H1 (cell line): ENCODE measurements at regions not wholly inside any gene's neighbourhood (a gene's known extent, or its start where the extent isn't known, plus 50 kb on each side); places are given as distances from the start of the nearest gene placed in this dataset.

Experiments
- CTCF ChIA-PET: fragments of 300-600 bp; sonication (Branson Sonifier 250); formaldehyde crosslinking; loops from one replicate; lab custom pipeline; 2021; ENCODE audit not compliant: partially characterized antibody; lab: Charles Lee
- POLR2A ChIA-PET: fragments of 300-600 bp; sonication (Branson Sonifier 250); formaldehyde crosslinking; loops from one replicate; lab custom pipeline; 2021; ENCODE audit warnings: inconsistent platforms; ENCODE audit not compliant: partially characterized antibody; lab: Charles Lee
- DNase-seq, 2 experiments: peaks; one replicate each; pipeline versions ENCODE4 v3.0.0 to v3.0.0-alpha.2; 2010 to 2022; ENCODE audit warnings: low spot score in 2 of 2, low read depth in 1 of 2, mixed read lengths in 1 of 2
- FAIRE-seq: peaks from 2 replicates; lab custom pipeline; 2011; peaks lifted over from hg19 to GRCh38; lab: Jason Lieb, UNC
- H2AFZ ChIP-seq: 2 replicates; pipeline ENCODE4 v1.8.1; 2012; ENCODE audit warnings: low read length, inconsistent platforms
- H2AK5ac ChIP-seq: 2 replicates; pipeline ENCODE4 v1.6.1; 2013; ENCODE audit warnings: low read depth, low read length
- H2BK120ac ChIP-seq: replicated peaks from 2 replicates; pipeline ENCODE3; 2013; ENCODE audit warnings: low read depth, low read length, inconsistent platforms
- H2BK12ac ChIP-seq: 2 replicates; pipeline ENCODE4 v1.6.1; 2013; ENCODE audit warnings: low read depth, low read length
- H2BK15ac ChIP-seq: 2 replicates; pipeline ENCODE4 v1.6.1; 2013; ENCODE audit warnings: low read length
- H2BK20ac ChIP-seq: 2 replicates; pipeline ENCODE4 v1.6.1; 2013; ENCODE audit warnings: low read length
- H2BK5ac ChIP-seq: 2 replicates; pipeline ENCODE4 v1.6.1; 2013; ENCODE audit warnings: low read depth, low read length
- H3K14ac ChIP-seq: 2 replicates; pipeline ENCODE4 v1.6.1; 2013; ENCODE audit warnings: inconsistent platforms; ENCODE audit not compliant: insufficient read length
- H3K18ac ChIP-seq: 2 replicates; pipeline ENCODE4 v1.6.1; 2013; ENCODE audit warnings: low read length; ENCODE audit errors: extremely low read depth
- H3K23ac ChIP-seq: 2 replicates; pipeline ENCODE4 v1.6.1; 2013; ENCODE audit warnings: inconsistent platforms; ENCODE audit not compliant: insufficient read length
- H3K23me2 ChIP-seq: 2 replicates; pipeline ENCODE4 v1.6.1; 2013; ENCODE audit warnings: low read depth, low read length
- H3K27ac ChIP-seq: 2 replicates; pipeline ENCODE4 v1.6.1; 2011; ENCODE audit warnings: low read depth, low read length, inconsistent platforms
- H3K27me3 ChIP-seq, 4 experiments: replicated peaks in 1 of 4; 1 replicate in 1 of 4; 2 replicates in 3 of 4; pipeline versions ENCODE4 v1.6.1 to v1.8.1; 2011 to 2013; ENCODE audit warnings: low read length in 3 of 4, mild to moderate bottlenecking in 3 of 4, inconsistent platforms in 2 of 4, mixed read lengths in 2 of 4, moderate library complexity in 1 of 4; ENCODE audit not compliant: control insufficient read depth in 3 of 4, insufficient read depth in 3 of 4; ENCODE audit errors: extremely low read depth in 1 of 4
- H3K36me3 ChIP-seq, 4 experiments: 2 replicates each; pipeline versions ENCODE4 v1.6.1 to v1.8.1; 2011 to 2013; ENCODE audit warnings: mild to moderate bottlenecking in 4 of 4, low read length in 3 of 4, moderate library complexity in 2 of 4, control low read depth in 1 of 4, inconsistent platforms in 1 of 4; ENCODE audit not compliant: insufficient read depth in 4 of 4, control insufficient read depth in 2 of 4
- H3K4ac ChIP-seq: replicated peaks from 2 replicates; pipeline ENCODE3; 2013; ENCODE audit warnings: low read length, low read depth, mixed read lengths, inconsistent platforms; ENCODE audit not compliant: insufficient read length
- H3K4me1 ChIP-seq, 4 experiments: replicated peaks in 1 of 4; 1 replicate in 1 of 4; 2 replicates in 3 of 4; pipeline versions ENCODE4 v1.6.1 to v1.8.1; 2011 to 2013; ENCODE audit warnings: low read length in 3 of 4, inconsistent platforms in 2 of 4, mixed read lengths in 1 of 4; ENCODE audit not compliant: insufficient read depth in 4 of 4, control insufficient read depth in 3 of 4
- H3K4me2 ChIP-seq, 2 experiments: 2 replicates each; pipeline versions ENCODE4 v1.6.1 to v1.8.1; 2011 to 2013; ENCODE audit warnings: low read depth in 2 of 2, low read length in 2 of 2, control low read depth in 1 of 2, inconsistent platforms in 1 of 2, mild to moderate bottlenecking in 1 of 2; ENCODE audit not compliant: insufficient read depth in 1 of 2
- H3K4me3 ChIP-seq, 4 experiments: fragments of 200-600, 300-600 bp in 1 of 4; sonication (generic), shearing (Covaris generic), sonication (Bioruptor Twin) in 1 of 4; 2 replicates each; pipeline versions ENCODE4 v1.5.1 to v1.8.1; 2011 to 2016; ENCODE audit warnings: low read length in 4 of 4, low read depth in 3 of 4, control low read depth in 2 of 4, inconsistent platforms in 2 of 4, mild to moderate bottlenecking in 2 of 4, mixed read lengths in 1 of 4, moderate library complexity in 1 of 4; ENCODE audit not compliant: insufficient read depth in 2 of 4; ENCODE audit errors: extremely low read depth in 1 of 4
- H3K56ac ChIP-seq: replicated peaks from 2 replicates; pipeline ENCODE3; 2013; ENCODE audit warnings: low read depth, mild to moderate bottlenecking, mixed read lengths, low read length, inconsistent platforms; ENCODE audit not compliant: insufficient read length
- H3K79me1 ChIP-seq: 2 replicates; pipeline ENCODE4 v1.6.1; 2013; ENCODE audit warnings: low read depth, low read length, control low read depth
- H3K79me2 ChIP-seq, 2 experiments: 2 replicates each; pipeline versions ENCODE4 v1.6.1 to v1.8.1; 2012 to 2013; ENCODE audit warnings: low read length in 2 of 2, mild to moderate bottlenecking in 2 of 2, inconsistent platforms in 1 of 2; ENCODE audit not compliant: insufficient read depth in 2 of 2, control insufficient read depth in 1 of 2
- H3K9ac ChIP-seq, 4 experiments: replicated peaks in 1 of 4; 1 replicate in 1 of 4; 2 replicates in 3 of 4; pipeline versions ENCODE4 v1.6.1 to v1.8.1; 2011 to 2013; ENCODE audit warnings: low read depth in 3 of 4, low read length in 3 of 4, control low read depth in 2 of 4, mild to moderate bottlenecking in 2 of 4, moderate library complexity in 2 of 4, inconsistent platforms in 1 of 4; ENCODE audit errors: extremely low read depth in 1 of 4
- H3K9me3 ChIP-seq, 2 experiments: 2 replicates each; pipeline versions ENCODE4 v1.6.1 to v1.8.1; 2012 to 2013; ENCODE audit warnings: mild to moderate bottlenecking in 2 of 2, moderate library complexity in 2 of 2, control low read depth in 1 of 2, inconsistent platforms in 1 of 2, low read depth in 1 of 2, low read length in 1 of 2, mixed read lengths in 1 of 2; ENCODE audit not compliant: insufficient read depth in 2 of 2
- H4K20me1 ChIP-seq, 2 experiments: replicated peaks in 1 of 2; 2 replicates each; pipeline versions ENCODE3 to v1.8.1; 2011 to 2013; ENCODE audit warnings: inconsistent platforms in 2 of 2, low read length in 2 of 2, mild to moderate bottlenecking in 1 of 2; ENCODE audit not compliant: insufficient read depth in 2 of 2, control insufficient read depth in 1 of 2
- H4K5ac ChIP-seq: 2 replicates; pipeline ENCODE4 v1.6.1; 2013; ENCODE audit warnings: low read length, low read depth, mixed read lengths, inconsistent platforms; ENCODE audit not compliant: insufficient read length
- H4K8ac ChIP-seq: 2 replicates; pipeline ENCODE4 v1.8.0; 2013; ENCODE audit warnings: mild to moderate bottlenecking, moderate library complexity, low read length, inconsistent platforms; ENCODE audit not compliant: insufficient read depth; ENCODE audit errors: extremely low read depth
- H4K91ac ChIP-seq: replicated peaks from 2 replicates; pipeline ENCODE3; 2013; ENCODE audit warnings: low read length, mixed read lengths, inconsistent platforms; ENCODE audit not compliant: insufficient read length
- BCL11A ChIP-seq, 2 experiments: IDR thresholded peaks; one replicate each; pipeline ENCODE4 v1.6.1; 2011; ENCODE audit warnings: low read depth in 2 of 2, low read length in 2 of 2, mild to moderate bottlenecking in 2 of 2
- CBX5 ChIP-seq: fragments of 300-800, 300-1000 bp; sonication (generic); IDR thresholded peaks from 2 replicates; pipeline ENCODE4 v1.7.1; 2016; ENCODE audit warnings: antibody characterized with exemption, low read length, low read depth
- RNF2 ChIP-seq: fragments of 200-900, 300-1000 bp; sonication (generic); IDR thresholded peaks from 2 replicates; pipeline ENCODE4 v1.7.1; 2016; ENCODE audit warnings: borderline replicate concordance, low read depth, mild to moderate bottlenecking, antibody characterized with exemption, low read length; ENCODE audit not compliant: poor library complexity, severe bottlenecking; ENCODE audit errors: missing control alignments
- SP4 ChIP-seq: IDR thresholded peaks from 2 replicates; pipeline ENCODE4 v1.6.1; 2012; ENCODE audit warnings: low read length, inconsistent platforms
- YY1 ChIP-seq: IDR thresholded peaks from 2 replicates; pipeline ENCODE4 v1.6.1; 2011; ENCODE audit warnings: low read depth, mild to moderate bottlenecking, low read length
- WGBS, 2 experiments: shearing (Covaris generic) in 1 of 2; methylation state at CpG; one replicate each; pipeline versions ENCODE4 v1.1.6 to v1.1.7; 2013 to 2015; ENCODE audit warnings: low lambda C conversion rate in 2 of 2, mixed read lengths in 2 of 2, inconsistent platforms in 1 of 2, low coverage in 1 of 2, missing lambda C conversion rate in 1 of 2; ENCODE audit not compliant: insufficient replicate concordance in 2 of 2, insufficient coverage in 1 of 2, insufficient read length in 1 of 2; ENCODE audit errors: extremely low coverage in 1 of 2, missing lambda C conversion rate in 1 of 2; 5-methylcytosine and 5-hydroxymethylcytosine counted together

DNA sequence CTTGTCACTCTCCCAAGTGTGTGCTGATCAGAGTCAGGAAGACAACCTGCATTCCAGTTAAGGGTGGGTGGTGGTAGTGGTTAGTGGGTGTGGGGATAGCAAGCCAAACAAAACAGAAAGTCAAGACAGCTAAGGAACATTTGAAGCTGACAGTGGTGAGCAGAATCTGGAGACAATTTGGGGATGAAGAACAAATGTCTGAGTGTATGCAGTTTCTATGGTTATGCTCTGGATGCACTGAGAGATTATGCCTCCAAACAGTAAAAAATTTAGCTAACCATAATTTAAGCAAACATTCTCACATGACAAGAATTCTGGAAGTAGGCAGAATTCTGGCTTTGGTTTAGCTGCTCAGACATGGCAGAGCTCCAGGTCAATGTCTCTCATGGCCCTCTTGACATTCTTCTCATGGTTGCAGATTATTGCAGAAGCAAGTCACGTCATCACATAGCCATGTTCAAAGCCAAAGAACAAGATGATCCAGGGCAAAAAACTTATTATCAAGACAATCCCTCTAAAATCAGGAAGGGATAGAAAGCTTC lies 148.7 kb downstream of the LURAP1L start:
- H3K18ac ChIP-seq: no peak overlapping the region
- H3K9ac ChIP-seq: no peak overlapping the region
- no peak overlapping the region for H2BK5ac ChIP-seq
- H4K20me1 ChIP-seq: no peaks in the 10 kb centered on the region
- H4K5ac ChIP-seq: no peak overlapping the region
- DNase-seq (no peak), FAIRE-seq (no peak)
- no peak overlapping the region for H3K14ac ChIP-seq
- no peak overlapping the region for H4K91ac ChIP-seq
- H3K27ac ChIP-seq: no peak overlapping the region
- no peaks in the 10 kb centered on the region for H3K36me3 ChIP-seq
- 95% methylated on average over 1 of the region's 1 CpG; no CpG with 5 or more reads in 1 of the 2 experiments for WGBS, 2 experiments
- H3K79me2 ChIP-seq: no peaks in the 10 kb centered on the region
- CTCF ChIA-PET: no interaction called here
- H3K79me1 ChIP-seq: no peaks in the 10 kb centered on the region
- H2BK12ac ChIP-seq: no peak overlapping the region; the same call in 1 of the 2 replicates
- H2BK15ac ChIP-seq: no peak overlapping the region
- H3K23ac ChIP-seq: no peak overlapping the region
- H3K4me1 ChIP-seq: no peaks in the 10 kb centered on the region
- H2AFZ ChIP-seq: no peak overlapping the region
- H3K9me3 ChIP-seq: no peaks in the 10 kb centered on the region
- H3K4me2 ChIP-seq: no peak overlapping the region
- no peak for TF ChIP-seq CBX5
- no peak for TF ChIP-seq RNF2
- no peak for TF ChIP-seq BCL11A (IDR thresholded peaks at IDR 0.05; ENCODE audit: low read depth in 2 of 2, low read length in 2 of 2)
- no peak for TF ChIP-seq YY1
- TF ChIP-seq SP4: no peak
- TF ChIP-seq, all 59 proteins: peak for 0
- Histone ChIP-seq H3K4ac (no peak overlapping the region), H3K56ac (no peak overlapping the region), H2BK120ac (no peak overlapping the region), H3K27me3 (no peaks in the 10 kb centered on the region), H2BK20ac (no peak overlapping the region), H4K8ac (no peak overlapping the region), H3K23me2 (no peaks in the 10 kb centered on the region), H3K4me3 (no peak overlapping the region), H2AK5ac (no peak overlapping the region)
- POLR2A ChIA-PET: no interaction called here
